Fibroblast of skin of right biceps (primary cell): ENCODE measurements at regions not wholly inside any gene's neighbourhood (a gene's known extent, or its start where the extent isn't known, plus 50 kb on each side); places are given as distances from the start of the nearest gene placed in this dataset.
"Not testable (repeated sequence)": the region's sequence is repeated elsewhere in the genome, so short reads cannot be mapped to it uniquely, and the experiment has no call there.

Source experiments
- DNase-seq: peaks from one replicate; pipeline ENCODE4 v3.0.0-alpha.2; 2013

- no peak for DNase-seq
Observed at GRCh38 chr15:69660114-69660513, 207.5 kb downstream of the RPLP1 start.

DNA sequence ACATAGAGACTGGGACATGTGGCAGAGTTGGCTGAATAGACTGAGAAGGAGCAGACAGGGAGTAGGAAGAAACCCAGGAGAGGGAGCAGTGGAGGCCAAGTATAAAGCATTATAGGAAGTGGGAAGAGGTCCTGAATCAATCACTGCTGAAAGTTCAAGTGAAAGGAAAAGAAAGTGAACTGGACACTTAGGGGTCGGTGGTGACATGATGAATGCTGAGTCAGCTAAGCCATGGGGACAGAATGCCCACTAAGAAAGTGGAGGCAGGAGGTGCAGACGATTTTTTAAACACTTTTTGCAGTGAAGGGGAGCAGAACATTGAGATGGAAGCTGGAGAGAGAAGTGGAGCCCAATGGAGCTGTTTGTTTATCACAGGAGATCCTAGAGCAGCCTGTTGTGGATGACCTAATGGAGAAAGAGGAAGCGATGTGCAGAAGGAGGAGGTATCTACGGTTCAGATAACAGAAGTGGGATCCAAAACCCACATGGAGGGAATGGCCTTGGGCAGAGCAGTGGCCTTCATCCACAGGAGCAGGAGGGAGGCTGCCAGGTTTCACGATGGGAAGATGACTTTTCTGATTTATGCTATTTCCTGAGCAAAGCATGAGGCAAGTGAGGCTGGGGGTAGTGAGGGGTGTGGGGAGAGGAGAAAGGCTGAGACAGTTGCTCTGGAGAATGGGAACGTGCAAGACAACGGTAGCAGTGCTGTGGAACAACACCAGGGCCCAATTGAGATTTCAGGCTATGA lies 208.2 kb downstream of the RPLP1 start:
- no peak for DNase-seq

DNA sequence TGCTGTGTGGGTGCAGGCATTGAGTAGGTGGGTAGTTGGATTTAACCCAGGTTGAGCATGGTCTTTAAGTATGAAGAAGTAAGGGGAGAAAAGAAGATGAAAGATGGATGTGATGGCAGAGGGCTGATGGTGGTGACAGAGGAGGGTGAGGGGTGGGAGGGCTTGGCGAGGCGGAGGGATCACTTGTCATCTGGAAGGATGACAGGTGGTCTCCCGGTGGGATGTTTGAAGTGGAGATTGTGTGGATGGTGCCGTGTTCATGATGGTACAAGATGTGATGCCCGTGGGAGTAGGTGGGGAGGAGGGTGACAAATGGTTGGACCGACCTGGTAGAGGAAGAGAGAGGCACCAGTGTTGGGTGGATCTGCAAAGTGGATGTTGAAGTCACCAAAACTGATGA lies 208.8 kb downstream of the RPLP1 start:
- DNase-seq: no peak

DNA sequence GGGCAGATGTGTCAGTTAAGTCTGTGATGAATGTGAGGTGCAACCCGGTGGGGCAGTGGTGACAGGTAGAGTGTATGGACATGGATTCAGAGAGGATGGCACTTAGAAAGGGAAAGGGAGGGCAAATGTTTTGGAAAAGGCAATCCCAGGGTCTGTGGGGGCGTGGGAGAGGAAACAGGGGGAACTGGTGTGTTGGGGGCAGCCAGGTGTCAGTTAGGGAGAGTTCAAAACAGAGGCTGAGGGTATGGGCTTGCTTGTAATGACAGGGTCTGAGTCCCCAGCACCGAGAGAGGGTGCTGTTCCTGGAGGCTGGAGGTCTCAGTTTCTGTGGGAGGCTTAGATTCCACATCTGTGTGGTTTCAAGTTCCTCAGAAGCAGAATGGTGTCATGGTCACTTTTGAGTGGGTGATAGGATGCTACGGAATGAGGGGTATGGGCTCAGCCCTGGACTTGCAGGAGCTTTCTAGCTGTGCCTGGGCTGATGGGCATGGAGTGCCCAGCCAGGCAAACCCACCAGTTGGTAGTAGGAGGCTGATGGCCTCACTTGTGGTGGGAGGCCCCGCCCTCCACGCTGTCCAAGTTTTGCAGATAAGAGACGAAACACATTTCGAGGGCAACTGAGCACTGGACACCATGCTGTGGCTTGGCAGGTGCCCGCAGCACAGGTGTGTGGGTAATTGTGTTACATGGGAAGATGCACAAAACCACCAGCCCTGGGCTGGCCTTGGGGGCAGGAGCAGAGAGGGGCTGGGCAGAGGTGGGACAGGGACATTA lies 209.4 kb downstream of the RPLP1 start:
- DNase-seq: no peak

DNA sequence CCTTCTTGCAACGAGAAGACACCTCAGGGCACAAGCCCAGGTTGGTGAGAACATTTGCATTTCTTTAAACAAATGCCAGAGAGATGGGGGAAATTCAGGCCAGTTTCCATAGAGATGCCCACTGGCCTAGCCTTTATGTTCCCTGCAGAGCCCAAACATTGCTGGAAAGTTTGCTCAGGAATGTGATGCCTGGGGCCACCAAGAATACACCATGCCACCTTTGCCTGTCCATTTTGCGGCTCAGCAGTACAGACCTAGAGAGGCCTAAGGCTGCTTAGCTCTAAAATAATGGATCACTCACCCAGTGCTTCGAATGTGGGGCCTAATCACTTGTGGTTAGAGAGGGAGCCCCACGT lies 210.0 kb downstream of the RPLP1 start:
- DNase-seq: no peak

DNA sequence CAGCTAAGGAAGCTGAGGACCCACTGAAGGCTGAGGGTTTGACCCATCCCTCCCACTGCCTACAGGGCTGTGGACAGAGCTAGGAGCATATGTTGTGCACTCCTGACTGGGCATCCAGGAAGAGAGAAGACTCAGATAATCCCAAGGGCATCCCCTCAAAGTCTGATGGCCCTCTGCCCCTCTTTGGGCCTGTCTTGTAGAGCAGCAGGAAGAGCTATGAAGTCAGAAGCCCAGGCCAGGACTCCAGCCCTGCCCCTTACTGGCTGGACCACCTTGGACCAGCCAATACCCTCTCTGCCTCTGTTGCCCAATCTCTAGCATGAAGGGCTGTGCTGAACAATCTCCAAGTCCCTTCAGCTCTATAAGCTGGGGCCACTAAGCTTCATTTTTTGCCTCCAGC lies 210.8 kb downstream of the RPLP1 start:
- DNase-seq: no peak

- no peak for DNase-seq
Observed at GRCh38 chr15:69663982-69664381, 211.4 kb downstream of the RPLP1 start.

DNA sequence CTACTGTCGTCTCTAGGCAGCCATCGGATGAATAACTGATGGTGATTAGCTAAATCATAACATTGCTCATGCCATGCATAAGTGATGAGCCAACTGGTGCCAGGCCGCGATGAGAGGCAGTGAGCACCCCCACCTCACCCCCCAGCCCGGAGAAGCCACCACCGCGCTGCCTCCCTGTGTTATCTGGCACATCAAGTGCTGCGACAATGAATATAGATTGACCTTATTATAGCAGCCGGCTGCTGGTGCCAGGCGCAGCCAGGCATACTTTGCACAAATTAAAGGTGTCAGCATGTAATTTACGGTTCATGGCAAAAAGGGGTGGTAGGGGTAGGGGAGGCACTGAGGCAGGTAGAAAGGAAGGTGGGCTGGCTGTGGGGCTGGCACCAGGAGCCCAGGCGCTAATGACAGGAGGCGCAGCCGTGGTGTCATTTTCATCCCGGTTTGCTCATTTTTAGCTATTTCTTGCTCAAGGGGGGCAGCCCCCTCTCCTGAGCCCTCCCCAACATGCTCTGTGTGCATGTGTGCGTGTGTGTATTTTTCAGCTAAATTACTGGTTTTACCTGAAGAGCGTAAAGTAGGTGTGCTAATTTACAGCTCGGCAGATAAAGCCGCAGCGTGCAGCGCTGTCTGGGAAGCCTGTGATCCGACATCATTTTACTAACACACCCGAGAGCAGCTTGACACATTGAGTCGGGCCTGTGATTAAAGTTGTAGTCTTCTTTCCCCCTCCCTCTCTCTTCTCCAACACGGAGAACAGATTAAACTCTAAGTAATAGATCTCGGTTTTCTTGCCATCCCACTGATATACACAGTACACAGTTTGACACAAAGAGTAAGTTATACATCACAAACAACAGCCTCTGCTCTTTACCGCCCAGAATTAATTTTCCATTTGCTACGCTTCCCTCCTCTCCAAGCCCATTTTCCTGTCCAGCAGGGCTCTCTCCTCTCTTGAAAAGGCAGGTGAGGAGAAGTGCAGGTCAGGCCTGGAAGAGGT lies 212.3 kb downstream of the RPLP1 start:
- no peak for DNase-seq

- DNase-seq: no peak
Observed at GRCh38 chr15:69665641-69666111, 213.1 kb downstream of the RPLP1 start.

- DNase-seq: peak; percentile 60
Observed at GRCh38 chr15:69666441-69666882, 213.8 kb downstream of the RPLP1 start.

GRCh38 chr15:69666921-69667811 lies 214.5 kb downstream of the RPLP1 start:
- no peak for DNase-seq

- no peak for DNase-seq
Observed at GRCh38 chr15:69668039-69668705, 215.6 kb downstream of the RPLP1 start.

DNA sequence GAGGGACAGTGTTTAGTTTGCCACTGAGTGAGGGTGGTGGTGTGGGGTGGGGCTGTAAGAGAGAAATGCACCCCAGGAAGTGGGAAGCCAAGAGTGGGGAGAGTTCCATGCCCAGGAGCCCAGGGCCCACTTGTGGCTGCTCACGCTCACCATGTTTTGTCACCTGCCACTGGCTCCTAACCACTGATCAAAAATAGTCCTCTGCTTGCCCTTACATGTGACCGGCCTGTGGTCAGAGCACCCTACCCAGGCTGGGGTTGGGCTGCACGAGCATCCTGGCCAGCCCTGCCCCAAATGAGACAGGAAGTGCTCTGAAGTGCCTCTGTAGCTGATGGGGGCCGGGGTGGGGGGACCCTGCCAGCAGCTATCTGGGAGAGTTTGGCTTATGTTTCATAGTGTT lies 216.3 kb downstream of the RPLP1 start:
- no peak for DNase-seq

- no peak for DNase-seq
Observed at GRCh38 chr15:69669446-69669845, 216.8 kb downstream of the RPLP1 start.

DNA sequence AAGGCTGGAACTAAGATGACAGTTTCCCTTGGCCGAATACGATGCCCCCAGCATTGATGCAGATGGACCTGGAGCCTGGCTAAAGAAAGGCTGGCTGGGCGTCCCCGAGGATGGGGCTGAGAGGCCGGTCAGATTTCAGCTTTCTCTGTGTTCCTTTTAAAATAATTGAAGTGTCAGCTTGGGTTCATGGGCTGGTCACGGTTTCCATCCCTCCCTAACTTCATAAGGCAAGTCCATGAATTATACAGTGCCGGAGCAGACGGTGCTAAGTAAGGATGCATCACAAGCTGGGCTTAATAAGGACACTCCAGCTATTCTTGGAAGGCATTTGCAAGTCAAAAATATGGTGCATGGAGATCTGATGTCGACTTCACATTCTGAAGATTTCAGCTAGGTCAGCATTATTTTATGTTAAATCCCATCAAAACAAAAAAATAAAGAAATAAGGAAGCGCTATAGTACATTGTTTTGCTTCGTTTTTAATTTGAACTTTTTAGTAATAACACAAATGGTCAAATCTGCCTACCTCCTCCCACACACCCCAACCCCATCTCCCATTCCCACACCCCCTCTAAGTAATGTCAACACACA lies 220.8 kb downstream of the RPLP1 start:
- no peak for DNase-seq

DNA sequence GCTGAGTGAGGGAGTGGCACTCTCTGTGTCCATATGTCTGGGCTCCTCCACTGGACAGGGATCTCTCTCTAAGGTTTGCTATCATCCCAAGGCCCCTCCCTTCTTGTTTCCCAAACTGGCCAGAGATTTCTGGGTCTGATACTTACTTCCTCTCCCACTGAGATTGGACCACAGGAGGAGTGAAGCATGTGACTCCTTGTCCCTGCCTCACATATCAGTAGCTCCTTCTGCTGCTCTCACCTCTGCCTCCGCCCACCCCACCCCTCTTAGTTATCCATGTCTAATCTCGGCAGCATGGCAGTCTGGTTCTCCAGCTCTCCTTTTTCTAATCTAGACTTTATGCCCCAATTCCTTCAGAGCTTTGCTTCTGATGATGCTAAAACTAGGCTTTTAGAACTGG lies 223.1 kb downstream of the RPLP1 start:
- DNase-seq: no peak

DNA sequence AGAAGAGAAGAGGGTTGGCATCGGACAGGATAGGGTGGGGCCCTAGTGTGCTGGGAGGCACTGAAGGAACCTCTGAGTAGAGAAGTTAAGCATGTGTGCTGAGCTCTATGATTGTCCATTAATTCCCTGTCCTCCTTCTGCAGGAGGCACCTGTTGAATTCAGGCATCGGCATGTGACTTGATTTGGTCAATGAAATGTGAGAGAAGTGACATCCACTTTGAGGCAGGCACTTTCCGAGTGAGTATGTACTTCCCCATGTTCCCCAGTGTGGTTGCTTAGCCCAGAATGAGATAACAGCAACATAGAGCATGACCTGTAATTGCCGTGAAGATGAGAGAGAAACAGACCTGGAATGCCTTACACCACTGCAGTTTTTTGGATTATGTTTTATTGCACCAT lies 224.8 kb downstream of the RPLP1 start:
- DNase-seq: no peak

DNA sequence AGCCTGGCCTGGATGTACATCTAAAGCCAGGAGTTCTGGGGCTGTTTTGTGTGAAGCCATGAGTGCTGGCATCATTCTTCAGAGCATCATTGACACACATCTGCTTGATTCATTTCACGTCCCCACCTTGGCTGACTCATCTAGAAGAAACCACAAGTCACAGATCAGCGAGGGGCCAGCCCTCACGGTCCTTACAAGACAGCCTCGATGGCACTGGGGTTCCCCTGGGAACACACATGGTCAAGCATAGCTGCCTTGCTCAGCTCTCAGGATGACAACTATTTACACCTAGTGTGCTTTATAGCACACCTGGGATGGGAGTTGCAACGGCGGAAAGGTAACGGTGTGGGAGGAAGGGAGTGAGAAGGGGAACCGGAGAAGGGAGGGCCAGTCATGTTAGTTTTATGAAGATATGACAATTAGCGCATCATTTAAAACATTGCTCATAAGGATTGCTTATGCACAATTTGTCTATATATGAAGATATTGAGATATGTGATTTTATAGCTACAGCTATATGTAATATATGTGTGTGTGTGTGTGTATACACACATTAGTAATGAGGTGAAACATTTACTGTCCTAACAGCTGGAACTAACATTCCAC lies 227.1 kb downstream of the RPLP1 start:
- DNase-seq: no peak

DNA sequence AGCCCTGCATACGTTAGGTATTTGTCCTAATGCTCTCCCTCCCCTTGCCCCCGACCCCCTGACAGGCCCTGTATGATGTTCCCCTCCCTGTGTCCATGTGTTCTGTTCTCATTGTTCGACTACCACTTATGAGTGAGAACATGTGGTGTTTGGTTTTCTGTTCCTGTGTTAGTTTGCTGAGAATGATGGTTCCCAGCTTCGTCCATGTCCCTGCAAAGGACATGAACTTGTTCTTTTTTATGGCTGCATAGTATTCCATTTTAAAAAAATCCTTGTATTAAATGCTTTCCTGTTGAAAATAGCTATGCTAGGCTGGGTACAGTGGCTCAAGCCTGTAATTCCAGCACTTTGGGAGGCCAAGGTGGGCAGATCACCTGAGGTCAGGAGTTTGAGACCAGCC lies 232.2 kb downstream of the RPLP1 start:
- not testable (repeated sequence) for DNase-seq
